ENCODE measurements at regions not wholly inside any gene's neighbourhood (a gene's known extent, or its start where the extent isn't known, plus 50 kb on each side); places are given as distances from the start of the nearest gene placed in this dataset.

DNA sequence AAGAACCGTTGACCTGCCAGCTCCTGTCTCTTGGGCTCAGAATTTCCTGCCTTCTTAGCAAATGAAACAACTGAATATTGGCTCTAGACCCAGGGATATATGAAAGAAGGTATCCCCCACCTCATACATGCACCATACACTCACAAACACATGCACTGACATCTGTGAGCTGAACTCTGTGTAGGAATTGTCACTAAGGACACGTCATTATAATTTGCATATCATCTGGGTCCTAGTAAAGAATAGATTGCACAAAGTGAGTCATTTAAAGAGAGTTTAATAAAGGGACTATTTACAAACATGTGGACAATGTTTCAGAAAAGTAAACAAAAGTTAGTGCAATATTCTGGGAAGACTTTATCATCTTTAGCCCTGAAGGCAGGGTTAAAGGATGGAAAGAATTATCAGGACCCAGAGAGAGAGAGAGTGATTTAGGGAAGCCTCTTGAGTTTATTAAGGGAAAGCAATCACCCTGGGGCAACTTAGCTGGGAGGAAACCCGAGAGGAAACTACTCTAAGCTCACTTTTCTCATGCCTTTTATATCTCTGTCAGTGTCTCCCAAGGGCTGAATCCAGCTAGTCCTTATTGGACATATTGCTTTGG, 74.1 kb upstream of the PLA2G4A start:
- in situ Hi-C loops (cut with HindIII; ENCODE audit: low pct_ligation_motif_present, low sequenced_read_pairs) = no loop called here
- no peak overlapping the region for H3K27ac ChIP-seq

DNA sequence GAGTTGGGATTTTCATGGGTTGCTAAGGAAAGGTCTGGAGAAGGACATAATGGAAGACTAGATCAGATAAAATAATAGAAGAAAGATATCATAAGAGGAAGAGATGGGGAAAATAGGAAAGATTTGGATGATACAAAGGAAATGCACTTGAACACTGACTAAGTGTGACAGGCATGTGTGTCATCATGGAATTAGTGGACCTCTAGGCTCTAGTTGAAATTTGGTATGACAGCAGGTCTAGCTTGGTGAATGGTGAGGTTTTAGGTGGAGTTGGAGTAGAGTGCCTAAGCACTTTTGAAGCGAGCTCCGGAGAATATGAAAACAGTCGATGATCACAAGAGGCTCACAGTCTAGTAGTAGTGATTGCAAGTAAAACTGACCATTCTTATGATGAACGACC, 73.0 kb upstream of the PTGS2 start:
- Histone ChIP-seq H3K36me3 (replicated peaks) (no peaks in the 10 kb centered on the region), H3K4me3 (ENCODE audit: low read depth, low read length) (no peak overlapping the region), H3K27me3 (replicated peaks) (no peaks in the 10 kb centered on the region), H3K27ac (no peak overlapping the region)
- DNase-seq = no peak
- in situ Hi-C loops (cut with HindIII; ENCODE audit: low pct_ligation_motif_present, low sequenced_read_pairs) = no loop called here
- TF ChIP-seq, protein P1, sequence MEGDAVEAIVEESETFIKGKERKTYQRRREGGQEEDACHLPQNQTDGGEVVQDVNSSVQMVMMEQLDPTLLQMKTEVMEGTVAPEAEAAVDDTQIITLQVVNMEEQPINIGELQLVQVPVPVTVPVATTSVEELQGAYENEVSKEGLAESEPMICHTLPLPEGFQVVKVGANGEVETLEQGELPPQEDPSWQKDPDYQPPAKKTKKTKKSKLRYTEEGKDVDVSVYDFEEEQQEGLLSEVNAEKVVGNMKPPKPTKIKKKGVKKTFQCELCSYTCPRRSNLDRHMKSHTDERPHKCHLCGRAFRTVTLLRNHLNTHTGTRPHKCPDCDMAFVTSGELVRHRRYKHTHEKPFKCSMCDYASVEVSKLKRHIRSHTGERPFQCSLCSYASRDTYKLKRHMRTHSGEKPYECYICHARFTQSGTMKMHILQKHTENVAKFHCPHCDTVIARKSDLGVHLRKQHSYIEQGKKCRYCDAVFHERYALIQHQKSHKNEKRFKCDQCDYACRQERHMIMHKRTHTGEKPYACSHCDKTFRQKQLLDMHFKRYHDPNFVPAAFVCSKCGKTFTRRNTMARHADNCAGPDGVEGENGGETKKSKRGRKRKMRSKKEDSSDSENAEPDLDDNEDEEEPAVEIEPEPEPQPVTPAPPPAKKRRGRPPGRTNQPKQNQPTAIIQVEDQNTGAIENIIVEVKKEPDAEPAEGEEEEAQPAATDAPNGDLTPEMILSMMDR (IDR thresholded peaks at IDR 0.05; ENCODE audit: low read depth, low read length, missing control alignments) = no peak

More for the DNA sequence above, 74.1 kb upstream of the PLA2G4A start:
- Histone ChIP-seq H3K36me3 (replicated peaks) (no peaks in the 10 kb centered on the region), H3K27me3 (replicated peaks) (no peaks in the 10 kb centered on the region), H3K4me3 (ENCODE audit: low read depth, low read length) (no peak overlapping the region)
- DNase-seq = no peak
- TF ChIP-seq, protein P1 (IDR thresholded peaks at IDR 0.05; ENCODE audit: low read depth, low read length, missing control alignments) = no peak

DNA sequence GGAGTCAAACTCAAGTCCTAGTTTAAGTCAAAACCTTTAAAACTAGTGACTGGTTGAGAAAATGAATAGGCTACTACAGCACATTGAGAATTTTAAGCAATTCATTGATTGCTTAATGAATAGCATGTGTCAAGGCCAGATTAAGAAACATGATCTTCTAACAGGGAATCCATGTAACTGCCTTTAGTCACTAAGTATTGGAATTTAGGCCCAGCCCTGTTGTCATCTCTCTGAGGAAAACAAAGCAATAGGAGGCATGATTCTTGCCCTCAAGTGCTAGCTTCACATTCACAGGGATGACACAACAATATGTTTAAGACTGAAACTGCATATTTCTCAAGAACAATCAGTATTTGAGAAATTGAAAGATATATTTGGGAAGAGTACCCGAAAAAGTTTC, 70.0 kb upstream of the PTGS2 start:
- Histone ChIP-seq H3K4me3 (ENCODE audit: low read depth, low read length) (no peak overlapping the region), H3K27me3 (replicated peaks) (no peaks in the 10 kb centered on the region), H3K36me3 (replicated peaks) (no peaks in the 10 kb centered on the region), H3K27ac (no peak overlapping the region)
- no peak for DNase-seq
- TF ChIP-seq, protein P1 (IDR thresholded peaks at IDR 0.05; ENCODE audit: low read depth, low read length, missing control alignments) = no peak
- in situ Hi-C loops (cut with HindIII; ENCODE audit: low pct_ligation_motif_present, low sequenced_read_pairs) = no loop called here

DNA sequence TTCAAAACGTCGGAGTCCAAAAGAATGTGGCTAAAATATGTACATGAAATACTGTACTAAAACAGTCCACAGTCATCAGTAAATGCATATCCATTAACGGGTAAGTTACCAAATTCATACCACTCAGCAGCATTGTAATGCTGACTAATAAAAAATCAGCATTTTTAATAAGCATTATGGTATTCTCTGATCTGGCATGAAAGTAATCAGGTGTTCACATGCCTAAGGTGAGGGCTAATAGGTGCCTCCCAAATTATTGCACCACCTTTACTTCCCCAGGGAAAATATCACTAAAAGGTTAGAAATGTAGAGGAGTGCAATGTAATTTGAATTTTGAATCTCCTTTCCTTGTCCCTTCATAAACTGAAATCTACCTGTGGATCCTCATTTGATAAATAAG, 69.6 kb upstream of the PTGS2 start:
- TF ChIP-seq, protein P1 (IDR thresholded peaks at IDR 0.05; ENCODE audit: low read depth, low read length, missing control alignments) = no peak
- Histone ChIP-seq H3K27me3 (replicated peaks) (no peaks in the 10 kb centered on the region), H3K27ac (no peak overlapping the region), H3K4me3 (ENCODE audit: low read depth, low read length) (no peak overlapping the region), H3K36me3 (replicated peaks) (no peaks in the 10 kb centered on the region)
- no peak for DNase-seq
- in situ Hi-C loops (cut with HindIII; ENCODE audit: low pct_ligation_motif_present, low sequenced_read_pairs) = no loop called here

DNA sequence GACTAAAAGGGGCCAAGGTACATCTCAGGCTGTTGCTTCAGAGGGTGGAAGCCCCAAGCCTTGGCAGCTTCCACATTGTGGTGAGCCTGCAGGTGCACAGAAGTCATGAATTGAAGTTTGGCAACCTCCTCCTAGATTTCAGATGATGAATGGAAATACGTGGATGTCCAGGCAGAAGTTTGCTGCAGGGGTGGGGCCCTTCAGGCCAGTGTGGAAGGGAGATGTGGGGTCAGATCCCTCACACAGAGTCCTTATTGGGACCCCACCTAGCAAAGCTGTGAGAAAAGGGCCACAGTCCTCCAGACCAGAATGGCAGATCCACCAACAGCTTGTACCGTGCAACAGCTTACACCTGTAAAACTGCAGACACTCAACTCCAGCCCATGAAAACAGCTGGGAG, 67.4 kb upstream of the PTGS2 start:
- H3K4me3 ChIP-seq (ENCODE audit: low read depth, low read length) = no peak overlapping the region
- TF ChIP-seq, protein P1 (IDR thresholded peaks at IDR 0.05; ENCODE audit: low read depth, low read length, missing control alignments) = no peak
- no peak for DNase-seq
- H3K36me3 ChIP-seq (replicated peaks) = no peaks in the 10 kb centered on the region
- no peak overlapping the region for H3K27ac ChIP-seq
- no peaks in the 10 kb centered on the region for H3K27me3 ChIP-seq (replicated peaks)
- in situ Hi-C loops (cut with HindIII; ENCODE audit: low pct_ligation_motif_present, low sequenced_read_pairs) = no loop called here

DNA sequence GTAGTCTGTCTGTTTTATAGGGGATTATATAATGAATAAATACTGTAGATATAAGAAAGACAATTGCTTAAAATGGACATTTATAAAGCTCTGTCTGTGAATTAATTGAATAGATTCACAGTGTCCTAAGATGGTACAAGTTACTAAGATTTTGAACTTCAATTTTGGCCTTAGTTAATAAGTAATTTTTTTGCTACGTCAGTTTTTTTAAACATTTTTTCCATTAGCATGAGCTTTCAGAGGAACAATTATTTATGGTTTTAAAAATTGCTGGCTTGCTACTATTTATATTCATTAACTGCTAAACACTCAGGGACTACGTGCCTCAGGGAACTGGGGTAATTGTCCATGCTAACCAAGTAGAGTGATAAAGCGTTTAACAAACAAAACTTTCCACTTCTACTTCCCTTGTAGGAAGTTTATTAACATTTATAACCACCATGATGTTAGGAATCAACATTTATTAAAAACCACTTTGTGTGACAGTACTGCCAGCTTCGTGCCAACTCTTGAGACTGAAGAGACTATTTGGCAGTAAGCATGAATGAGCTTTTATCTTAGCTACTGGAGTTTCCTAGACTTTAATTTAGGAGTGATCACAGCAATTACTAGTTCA, 65.4 kb upstream of the PTGS2 start:
- DNase-seq = no peak
- H3K4me3 ChIP-seq (ENCODE audit: low read depth, low read length) = no peak overlapping the region
- H3K27ac ChIP-seq = no peak overlapping the region

More for the DNA sequence above, 65.4 kb upstream of the PTGS2 start:
- Histone ChIP-seq H3K36me3 (replicated peaks) (no peaks in the 10 kb centered on the region), H3K27me3 (replicated peaks) (no peaks in the 10 kb centered on the region)
- TF ChIP-seq, protein P1 (IDR thresholded peaks at IDR 0.05; ENCODE audit: low read depth, low read length, missing control alignments) = no peak
- in situ Hi-C loops (cut with HindIII; ENCODE audit: low pct_ligation_motif_present, low sequenced_read_pairs) = no loop called here
